WTC11 (cell line): ENCODE measurements at regions not wholly inside any gene's neighbourhood (a gene's known extent, or its start where the extent isn't known, plus 50 kb on each side); places are given as distances from the start of the nearest gene placed in this dataset.
A peak's percentile ranks its signal among the peaks of the same experiment; 100 is the strongest.

Source experiments
- ATAC-seq: fragments of 200-7000 bp; cut with Tn5 transposase; 2 replicates; pipeline ENCODE4 v1.10.0; 2021; ENCODE audit warnings: mild to moderate bottlenecking, moderate library complexity
- CTCF ChIA-PET: fragments of 300-600 bp; sonication (Branson Sonifier 250); formaldehyde crosslinking; loops from one replicate; lab custom pipeline; 2021; ENCODE audit warnings: antibody characterized with exemption; lab: Charles Lee
- POLR2A ChIA-PET: fragments of 350-600 bp; sonication (Branson Sonifier 250); formaldehyde crosslinking; loops from one replicate; lab custom pipeline; 2021; ENCODE audit warnings: antibody characterized with exemption; lab: Charles Lee
- DNase-seq: peaks from one replicate; pipeline ENCODE4 v3.0.0; 2021; ENCODE audit warnings: low spot score
- H3K27ac Mint-ChIP-seq: 2 replicates; pipeline ENCODE4 v1.8.0; 2021; ENCODE audit warnings: mixed read lengths
- H3K27me3 Mint-ChIP-seq: 2 replicates; pipeline ENCODE4 v1.8.0; 2021; ENCODE audit warnings: low read depth, mild to moderate bottlenecking, moderate library complexity, mixed read lengths
- H3K36me3 Mint-ChIP-seq: 2 replicates; pipeline ENCODE4 v1.8.0; 2021; ENCODE audit warnings: mixed read lengths
- H3K4me1 Mint-ChIP-seq: 2 replicates; pipeline ENCODE4 v1.8.0; 2022; ENCODE audit warnings: mixed read lengths
- H3K4me3 Mint-ChIP-seq: 2 replicates; pipeline ENCODE4 v1.8.0; 2021; ENCODE audit warnings: mild to moderate bottlenecking, moderate library complexity, mixed read lengths
- H3K9me3 Mint-ChIP-seq: 2 replicates; pipeline ENCODE4 v1.8.0; 2021; ENCODE audit warnings: mixed read lengths
- AR ChIP-seq: fragments of 250-450 bp; sonication (Bioruptor Pico); IDR thresholded peaks from 2 replicates; pipeline ENCODE4 v1.9.0; 2021; ENCODE audit warnings: mild to moderate bottlenecking
- ARID4B ChIP-seq: sonication (generic); formaldehyde crosslinking; IDR thresholded peaks from 2 replicates; pipeline ENCODE4 v1.8.0; 2023; ENCODE audit warnings: missing genetic modification reagents, mild to moderate bottlenecking, borderline replicate concordance
- ATF3 ChIP-seq: sonication (generic); formaldehyde crosslinking; conservative IDR thresholded peaks from 2 replicates; pipeline ENCODE4 v1.8.1; 2022; ENCODE audit warnings: mild to moderate bottlenecking, missing genetic modification reagents
- ETV6 ChIP-seq: sonication (generic); formaldehyde crosslinking; IDR thresholded peaks from 2 replicates; pipeline ENCODE4 v1.8.1; 2022; ENCODE audit warnings: mild to moderate bottlenecking, missing genetic modification reagents
- FOXP1 ChIP-seq: sonication (generic); formaldehyde crosslinking; IDR thresholded peaks from 2 replicates; pipeline ENCODE4 v1.8.0; 2022; ENCODE audit warnings: missing genetic modification reagents, mild to moderate bottlenecking, moderate library complexity, borderline replicate concordance
- GTF2I ChIP-seq: fragments of 250-450 bp; sonication (Bioruptor Pico); conservative IDR thresholded peaks from 2 replicates; pipeline ENCODE4 v1.4.0; 2021; ENCODE audit warnings: mild to moderate bottlenecking
- HMGA2 ChIP-seq: fragments of 250-450 bp; sonication (Bioruptor Pico); IDR thresholded peaks from 2 replicates; pipeline ENCODE4 v1.4.0; 2021; ENCODE audit warnings: mild to moderate bottlenecking, moderate library complexity
- NFE2L1 ChIP-seq: sonication (generic); formaldehyde crosslinking; IDR thresholded peaks from 2 replicates; pipeline ENCODE4 v1.8.1; 2023; ENCODE audit warnings: missing genetic modification reagents
- NR1H2 ChIP-seq: sonication (generic); formaldehyde crosslinking; IDR thresholded peaks from 2 replicates; pipeline ENCODE4 v1.9.0; 2021; ENCODE audit warnings: mild to moderate bottlenecking, moderate library complexity, missing genetic modification reagents
- TP53 ChIP-seq: sonication (generic); formaldehyde crosslinking; IDR thresholded peaks from 2 replicates; pipeline ENCODE4 v1.8.1; 2023; ENCODE audit warnings: mild to moderate bottlenecking, missing genetic modification reagents
- ZNF121 ChIP-seq: sonication (generic); formaldehyde crosslinking; IDR thresholded peaks from 2 replicates; pipeline ENCODE4 v1.8.0; 2023; ENCODE audit warnings: missing genetic modification reagents
- TF ChIP-seq, protein P1 (sequence below): sonication (generic); formaldehyde crosslinking; IDR thresholded peaks from 2 replicates; pipeline ENCODE4 v1.8.0; 2022; ENCODE audit warnings: missing genetic modification reagents
- TF ChIP-seq, protein P2 (sequence below): sonication (generic); formaldehyde crosslinking; IDR thresholded peaks from 2 replicates; pipeline ENCODE4 v1.8.0; 2023; ENCODE audit warnings: mild to moderate bottlenecking, missing genetic modification reagents

DNA sequence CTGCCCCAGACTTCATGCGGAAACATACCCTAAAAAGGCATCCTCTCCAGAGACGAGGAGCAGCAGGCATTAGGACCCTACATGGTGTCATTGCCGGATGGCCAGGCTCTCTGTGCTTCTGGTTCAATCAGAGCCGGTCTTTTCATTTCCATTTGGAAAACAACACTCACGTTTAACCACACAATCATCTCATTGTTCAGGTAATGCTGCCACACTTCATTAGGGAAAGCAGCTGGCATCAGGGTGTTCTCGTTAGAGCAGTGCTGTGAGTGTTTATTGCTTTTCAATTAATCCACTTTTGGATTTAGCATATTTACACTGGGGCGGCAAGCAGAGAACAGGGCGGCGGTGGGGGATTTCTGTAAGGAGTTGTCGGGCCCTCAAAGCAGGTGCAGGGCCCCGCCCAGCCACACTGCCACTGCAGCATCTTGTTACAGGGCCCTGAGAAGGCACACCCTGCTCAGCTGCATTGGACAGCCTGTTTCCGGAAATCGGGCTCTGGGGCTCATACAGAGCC is 338.6 kb downstream of the SHANK2 start (continued):
- TF ChIP-seq, protein P1, sequence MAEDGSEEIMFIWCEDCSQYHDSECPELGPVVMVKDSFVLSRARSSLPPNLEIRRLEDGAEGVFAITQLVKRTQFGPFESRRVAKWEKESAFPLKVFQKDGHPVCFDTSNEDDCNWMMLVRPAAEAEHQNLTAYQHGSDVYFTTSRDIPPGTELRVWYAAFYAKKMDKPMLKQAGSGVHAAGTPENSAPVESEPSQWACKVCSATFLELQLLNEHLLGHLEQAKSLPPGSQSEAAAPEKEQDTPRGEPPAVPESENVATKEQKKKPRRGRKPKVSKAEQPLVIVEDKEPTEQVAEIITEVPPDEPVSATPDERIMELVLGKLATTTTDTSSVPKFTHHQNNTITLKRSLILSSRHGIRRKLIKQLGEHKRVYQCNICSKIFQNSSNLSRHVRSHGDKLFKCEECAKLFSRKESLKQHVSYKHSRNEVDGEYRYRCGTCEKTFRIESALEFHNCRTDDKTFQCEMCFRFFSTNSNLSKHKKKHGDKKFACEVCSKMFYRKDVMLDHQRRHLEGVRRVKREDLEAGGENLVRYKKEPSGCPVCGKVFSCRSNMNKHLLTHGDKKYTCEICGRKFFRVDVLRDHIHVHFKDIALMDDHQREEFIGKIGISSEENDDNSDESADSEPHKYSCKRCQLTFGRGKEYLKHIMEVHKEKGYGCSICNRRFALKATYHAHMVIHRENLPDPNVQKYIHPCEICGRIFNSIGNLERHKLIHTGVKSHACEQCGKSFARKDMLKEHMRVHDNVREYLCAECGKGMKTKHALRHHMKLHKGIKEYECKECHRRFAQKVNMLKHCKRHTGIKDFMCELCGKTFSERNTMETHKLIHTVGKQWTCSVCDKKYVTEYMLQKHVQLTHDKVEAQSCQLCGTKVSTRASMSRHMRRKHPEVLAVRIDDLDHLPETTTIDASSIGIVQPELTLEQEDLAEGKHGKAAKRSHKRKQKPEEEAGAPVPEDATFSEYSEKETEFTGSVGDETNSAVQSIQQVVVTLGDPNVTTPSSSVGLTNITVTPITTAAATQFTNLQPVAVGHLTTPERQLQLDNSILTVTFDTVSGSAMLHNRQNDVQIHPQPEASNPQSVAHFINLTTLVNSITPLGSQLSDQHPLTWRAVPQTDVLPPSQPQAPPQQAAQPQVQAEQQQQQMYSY (CRISPR knock-in tag): 0 out of 2 replicates have a peak, but pooled peaks have one; percentile 23
- no peak for TF ChIP-seq AR (CRISPR knock-in tag)

DNA sequence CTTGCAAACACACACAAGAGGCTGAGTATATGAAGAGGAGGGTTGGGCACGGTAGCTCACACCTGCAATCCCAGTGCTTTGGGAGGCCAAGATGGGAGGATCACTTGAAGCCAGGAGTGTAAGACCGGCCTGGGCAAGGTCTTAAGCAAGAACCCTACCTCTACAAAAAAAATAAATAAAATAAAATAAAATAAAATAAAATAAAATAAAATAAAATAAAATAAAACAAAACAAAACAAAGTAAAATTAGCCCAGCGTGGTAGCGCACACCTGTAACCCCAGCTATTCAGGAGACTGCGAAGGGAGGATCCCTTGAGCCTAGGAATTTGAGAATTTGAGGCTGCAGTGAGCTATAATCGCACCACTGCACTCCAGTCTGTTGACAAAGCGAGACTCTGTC is 337.9 kb downstream of the SHANK2 start:
- Mint-ChIP-seq H3K36me3 (peaks cover 16% of the 10 kb centered on the region), H3K27me3 (no peaks in the 10 kb centered on the region), H3K9me3 (peaks cover 9% of the 10 kb centered on the region), H3K4me1 (peaks cover 30% of the 10 kb centered on the region), H3K4me3 (no peak overlapping the region), H3K27ac (peak overlapping the region; percentile 70; the same call in 1 of the 2 replicates)
- DNase-seq (no peak), ATAC-seq (no peak)
- ChIA-PET POLR2A (interaction anchor here (0.6 to 0.7 kb wide), 2 partner anchors 628 to 773 kb away, joined by 3 to 4 read pairs; no protein-coding TSS in a partner anchor), CTCF (interaction anchor here (1.0 to 1.8 kb wide), 5 partner anchors 13 to 163 kb away, joined by 3 to 12 read pairs (median 5); no protein-coding TSS in a partner anchor)
- TF ChIP-seq NFE2L1 (CRISPR knock-in tag) (no peak), HMGA2 (CRISPR knock-in tag) (peak; percentile 95)

- DNase-seq (no peak), ATAC-seq (no peak)
- ChIA-PET POLR2A (interaction anchor here (0.5 kb wide), 1 partner anchor 1872 kb away, joined by 4 read pairs; no protein-coding TSS in a partner anchor), CTCF (interaction anchor here (1.1 to 1.8 kb wide), 4 partner anchors 12 to 100 kb away, joined by 3 to 12 read pairs (median 5); no protein-coding TSS in a partner anchor)
- Mint-ChIP-seq H3K9me3 (peaks cover 16% of the 10 kb centered on the region), H3K36me3 (peaks cover 21% of the 10 kb centered on the region), H3K4me3 (no peak overlapping the region), H3K27ac (no peak overlapping the region), H3K27me3 (no peaks in the 10 kb centered on the region), H3K4me1 (peaks cover 30% of the 10 kb centered on the region)
- TF ChIP-seq TP53 (CRISPR knock-in tag) (no peak), FOXP1 (CRISPR knock-in tag) (no peak), ZNF121 (CRISPR knock-in tag) (no peak), NFE2L1 (CRISPR knock-in tag) (no peak)
Measured at GRCh38 chr11:70915158-70915985, 337.0 kb downstream of the SHANK2 start.

DNA sequence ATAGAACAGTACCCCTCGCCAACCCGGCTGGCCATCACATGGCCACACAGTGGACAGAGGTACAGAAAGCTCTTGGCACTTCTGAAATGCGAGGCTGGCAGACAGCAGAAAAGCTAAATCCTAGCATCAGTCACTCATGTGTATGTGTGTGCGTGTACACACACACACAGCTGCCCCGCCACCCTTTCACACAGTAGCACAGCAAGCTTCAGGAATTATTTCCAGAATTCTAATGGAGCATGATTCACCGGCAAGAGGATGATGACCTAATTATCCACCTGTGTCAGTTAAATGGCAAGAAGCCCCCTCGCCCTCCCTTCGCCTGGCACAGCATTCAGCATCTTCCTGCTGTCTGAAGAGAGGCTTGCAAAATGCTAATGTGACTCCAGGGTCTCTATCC is 336.0 kb downstream of the SHANK2 start:
- no peak overlapping the region for H3K27ac Mint-ChIP-seq
- H3K4me3 Mint-ChIP-seq: no peak overlapping the region
- H3K9me3 Mint-ChIP-seq: peaks cover 26% of the 10 kb centered on the region
- DNase-seq (no peak), ATAC-seq (no peak)
- CTCF ChIA-PET: interaction anchor here (0.8 kb wide), 1 partner anchor 9 kb away, joined by 3 read pairs; no protein-coding TSS in a partner anchor
- H3K27me3 Mint-ChIP-seq: peaks cover 4% of the 10 kb centered on the region; the same call in 1 of the 2 replicates
- H3K36me3 Mint-ChIP-seq: peaks cover 30% of the 10 kb centered on the region
- POLR2A ChIA-PET: interaction anchor here (0.6 kb wide), 1 partner anchor 531 kb away, joined by 3 read pairs; no protein-coding TSS in a partner anchor
- peaks cover 30% of the 10 kb centered on the region for H3K4me1 Mint-ChIP-seq
- no peak for TF ChIP-seq ARID4B (CRISPR knock-in tag)
- no peak for TF ChIP-seq ATF3
- no peak for TF ChIP-seq GTF2I (CRISPR knock-in tag)
- TF ChIP-seq NR1H2 (CRISPR knock-in tag): no peak
- TF ChIP-seq, protein P2, sequence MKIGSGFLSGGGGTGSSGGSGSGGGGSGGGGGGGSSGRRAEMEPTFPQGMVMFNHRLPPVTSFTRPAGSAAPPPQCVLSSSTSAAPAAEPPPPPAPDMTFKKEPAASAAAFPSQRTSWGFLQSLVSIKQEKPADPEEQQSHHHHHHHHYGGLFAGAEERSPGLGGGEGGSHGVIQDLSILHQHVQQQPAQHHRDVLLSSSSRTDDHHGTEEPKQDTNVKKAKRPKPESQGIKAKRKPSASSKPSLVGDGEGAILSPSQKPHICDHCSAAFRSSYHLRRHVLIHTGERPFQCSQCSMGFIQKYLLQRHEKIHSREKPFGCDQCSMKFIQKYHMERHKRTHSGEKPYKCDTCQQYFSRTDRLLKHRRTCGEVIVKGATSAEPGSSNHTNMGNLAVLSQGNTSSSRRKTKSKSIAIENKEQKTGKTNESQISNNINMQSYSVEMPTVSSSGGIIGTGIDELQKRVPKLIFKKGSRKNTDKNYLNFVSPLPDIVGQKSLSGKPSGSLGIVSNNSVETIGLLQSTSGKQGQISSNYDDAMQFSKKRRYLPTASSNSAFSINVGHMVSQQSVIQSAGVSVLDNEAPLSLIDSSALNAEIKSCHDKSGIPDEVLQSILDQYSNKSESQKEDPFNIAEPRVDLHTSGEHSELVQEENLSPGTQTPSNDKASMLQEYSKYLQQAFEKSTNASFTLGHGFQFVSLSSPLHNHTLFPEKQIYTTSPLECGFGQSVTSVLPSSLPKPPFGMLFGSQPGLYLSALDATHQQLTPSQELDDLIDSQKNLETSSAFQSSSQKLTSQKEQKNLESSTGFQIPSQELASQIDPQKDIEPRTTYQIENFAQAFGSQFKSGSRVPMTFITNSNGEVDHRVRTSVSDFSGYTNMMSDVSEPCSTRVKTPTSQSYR (CRISPR knock-in tag): no peak
- no peak for TF ChIP-seq ETV6 (CRISPR knock-in tag)
